A172 (cell line): ENCODE measurements at regions not wholly inside any gene's neighbourhood (a gene's known extent, or its start where the extent isn't known, plus 50 kb on each side); places are given as distances from the start of the nearest gene placed in this dataset.
A peak's percentile ranks its signal among the peaks of the same experiment; 100 is the strongest.

Experiments
- DNase-seq: peaks from one replicate; pipeline ENCODE4 v3.0.0-alpha.2; 2015; ENCODE audit warnings: low spot score

- no peak for DNase-seq
Measured at GRCh38 chr20:50404419-50405234, 105.6 kb upstream of the PTPN1 start.

GRCh38 chr20:50405235-50405914 lies 104.8 kb upstream of the PTPN1 start:
- DNase-seq = no peak

- no peak for DNase-seq
Measured at GRCh38 chr20:50405915-50406609, 104.1 kb upstream of the PTPN1 start.

GRCh38 chr20:50406610-50407136 lies 103.5 kb upstream of the PTPN1 start:
- no peak for DNase-seq

- DNase-seq = no peak
Measured at GRCh38 chr20:50408526-50409364, 101.4 kb upstream of the PTPN1 start.

GRCh38 chr20:50409495-50409894 lies 100.7 kb upstream of the PTPN1 start:
- no peak for DNase-seq

GRCh38 chr20:50410343-50410742 lies 99.8 kb upstream of the PTPN1 start:
- no peak for DNase-seq

GRCh38 chr20:50412069-50412468 lies 98.1 kb upstream of the PTPN1 start:
- peak; percentile 34 for DNase-seq

- DNase-seq = no peak
Measured at GRCh38 chr20:50412499-50412898, 97.7 kb upstream of the PTPN1 start.

GRCh38 chr20:50413088-50413500 lies 97.1 kb upstream of the PTPN1 start:
- no peak for DNase-seq

GRCh38 chr20:50415021-50415515 lies 95.1 kb upstream of the PTPN1 start:
- no peak for DNase-seq

- DNase-seq = peak; percentile 86
Measured at GRCh38 chr20:50415516-50416268, 94.5 kb upstream of the PTPN1 start.

GRCh38 chr20:50416269-50417022 lies 93.7 kb upstream of the PTPN1 start:
- DNase-seq = no peak

- DNase-seq = no peak
Measured at GRCh38 chr20:50417023-50417329, 93.2 kb upstream of the PTPN1 start.

- DNase-seq = no peak
Measured at GRCh38 chr20:50417484-50418235, 92.5 kb upstream of the PTPN1 start.

- DNase-seq = no peak
Measured at GRCh38 chr20:50418890-50419642, 91.1 kb upstream of the PTPN1 start.

- DNase-seq = no peak
Measured at GRCh38 chr20:50420380-50420779, 89.8 kb upstream of the PTPN1 start.
